Right lung (tissue), 2 donors: ENCODE measurements at regions not wholly inside any gene's neighbourhood (a gene's known extent, or its start where the extent isn't known, plus 50 kb on each side); places are given as distances from the start of the nearest gene placed in this dataset.

Experiments used
- DNase-seq, 2 donors: peaks; one replicate each; pipeline ENCODE4 v3.0.0-alpha.2; 2013

DNA sequence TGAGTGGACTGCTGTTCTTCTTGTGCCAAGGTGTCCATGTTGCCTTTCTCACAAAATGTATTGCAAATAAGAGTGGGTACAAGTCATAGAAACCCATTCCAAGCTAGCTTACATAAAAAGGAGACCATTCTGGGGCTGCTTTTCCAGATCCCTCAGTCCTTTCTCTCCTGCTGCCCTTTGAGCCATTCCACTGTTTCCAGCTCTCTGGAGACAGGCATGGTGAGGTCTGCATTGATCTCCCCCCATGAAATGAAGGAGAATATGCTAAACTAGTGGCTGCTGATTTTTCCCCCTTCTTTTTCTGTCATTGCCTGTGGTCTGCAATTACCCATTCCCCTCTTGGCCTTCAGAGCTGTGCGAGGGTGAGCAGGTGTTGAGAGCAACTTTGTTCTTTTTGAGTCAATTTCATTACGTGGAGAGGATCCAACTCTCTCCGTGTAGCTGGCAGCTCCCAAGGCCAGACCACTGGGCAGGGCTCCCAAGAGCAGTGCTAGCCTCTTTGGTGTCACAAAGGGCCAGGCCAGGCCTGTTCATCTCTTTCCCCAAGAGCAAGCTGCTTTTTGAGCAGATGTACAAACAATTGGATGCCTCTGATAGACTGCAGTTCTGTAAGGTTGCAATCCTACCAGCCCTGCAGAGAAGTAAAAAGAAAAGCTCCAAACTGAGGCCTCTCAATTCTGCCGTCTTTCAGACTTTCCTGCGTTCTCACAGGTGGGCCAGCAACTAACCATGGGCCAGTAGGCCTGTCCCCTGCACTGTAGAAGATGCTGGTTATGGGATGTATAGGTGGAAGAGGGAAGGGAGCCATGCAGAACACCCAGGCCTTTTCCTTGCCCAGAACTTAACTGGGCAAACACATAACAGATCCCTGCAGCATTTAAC lies 96.1 kb upstream of the ARMC2 start:
- no peak for DNase-seq

- DNase-seq, result no peak
Measured at GRCh38 chr6:108752733-108753590, 95.3 kb upstream of the ARMC2 start.

- DNase-seq, result no peak
Measured at GRCh38 chr6:108755257-108756240, 92.7 kb upstream of the ARMC2 start.

DNA sequence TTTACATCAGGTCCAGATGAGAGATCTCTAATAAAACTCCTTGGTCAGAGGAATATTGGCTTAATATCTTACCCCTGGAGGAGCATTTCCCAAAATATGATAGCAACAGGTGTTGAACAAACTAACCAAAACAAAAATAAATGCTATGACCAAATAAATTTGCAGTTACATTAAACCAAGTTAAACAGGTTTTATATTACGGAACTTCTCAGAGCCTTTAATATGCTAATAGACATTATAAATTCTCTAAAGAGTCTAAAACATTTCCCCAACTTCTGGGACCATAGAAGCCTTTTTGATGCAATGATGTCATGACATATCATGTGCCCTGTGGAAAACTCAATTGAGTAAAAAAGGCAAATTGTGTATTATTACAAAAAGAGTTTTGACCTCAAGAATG lies 90.9 kb upstream of the ARMC2 start:
- no peak for DNase-seq

GRCh38 chr6:108758884-108759283 lies 89.3 kb upstream of the ARMC2 start:
- no peak for DNase-seq

- DNase-seq, result no peak
Measured at GRCh38 chr6:108760126-108761050, 87.8 kb upstream of the ARMC2 start.

GRCh38 chr6:108762394-108762793 lies 85.8 kb upstream of the ARMC2 start:
- no peak for DNase-seq

DNA sequence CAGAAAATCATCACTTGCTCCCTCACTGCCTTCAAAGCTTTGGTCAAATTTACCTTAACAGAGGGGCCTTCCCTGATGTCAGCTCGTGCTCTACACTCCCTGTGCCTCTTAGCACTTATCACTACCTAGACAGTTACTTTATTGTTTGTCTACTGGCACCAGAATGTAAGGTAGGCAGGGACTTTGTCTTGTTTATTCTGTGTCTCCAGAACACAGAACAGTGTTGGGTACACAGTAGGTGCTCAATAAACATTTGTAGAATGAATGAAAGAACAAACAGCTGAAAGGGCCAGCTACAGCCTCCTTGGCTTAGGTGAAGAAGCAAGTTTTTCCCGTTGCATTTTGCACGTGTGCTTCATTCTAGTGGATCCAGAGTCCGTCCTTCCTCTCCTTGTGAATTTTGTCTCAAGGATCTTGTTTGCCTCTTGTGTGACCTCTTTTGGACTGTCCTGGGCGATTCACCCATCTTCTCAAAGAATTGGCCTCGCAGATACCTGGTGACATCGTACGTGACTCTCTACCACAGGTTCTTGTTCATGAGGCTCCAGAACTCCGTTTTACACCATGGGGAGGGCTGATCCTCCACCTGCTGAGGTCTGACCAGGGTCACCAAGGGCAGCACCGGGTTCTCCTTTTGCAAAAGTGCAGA lies 84.2 kb upstream of the ARMC2 start:
- DNase-seq, result no peak

DNA sequence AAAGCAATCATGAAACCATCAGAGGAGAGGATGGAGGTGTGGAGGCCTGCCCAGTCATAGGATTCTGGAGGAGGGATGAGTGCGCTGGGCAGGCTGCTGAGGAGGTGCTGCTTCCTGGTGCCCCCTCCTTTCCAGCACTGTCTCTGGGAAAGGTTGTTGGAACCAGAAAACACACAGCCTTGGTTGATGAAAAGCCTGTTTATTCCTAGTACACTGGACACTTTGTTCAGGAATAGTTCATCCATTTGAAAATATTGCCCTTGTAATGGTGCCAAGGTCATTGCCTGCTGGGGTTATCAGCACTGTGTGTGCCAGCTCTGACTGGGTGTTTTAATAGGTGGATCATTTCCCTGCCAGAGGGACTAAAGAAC lies 83.7 kb upstream of the ARMC2 start:
- no peak for DNase-seq

- DNase-seq, result no peak
Measured at GRCh38 chr6:108765495-108765894, 82.7 kb upstream of the ARMC2 start.

DNA sequence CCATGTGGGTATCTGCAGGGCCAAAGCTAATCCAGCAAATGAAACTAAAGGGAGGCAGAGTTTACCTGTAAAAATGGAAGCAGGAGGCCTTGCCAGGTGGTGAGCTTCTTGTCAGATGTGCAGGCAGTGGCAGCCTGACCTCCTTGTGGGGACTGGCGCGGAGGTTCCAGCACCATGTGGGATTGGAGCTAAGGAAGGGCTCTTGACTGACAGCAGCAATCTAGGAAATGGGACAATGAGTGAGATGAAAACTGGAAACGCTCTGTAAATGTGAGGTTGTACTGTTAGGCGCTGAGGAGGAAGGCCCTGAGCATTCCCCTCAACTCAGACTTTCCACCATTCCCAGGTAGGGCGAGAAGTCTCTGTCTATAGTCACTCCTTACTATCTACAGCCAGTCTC lies 81.8 kb upstream of the ARMC2 start:
- DNase-seq, result no peak

GRCh38 chr6:108766886-108767285 lies 81.3 kb upstream of the ARMC2 start:
- DNase-seq, result no peak

- no peak for DNase-seq
Measured at GRCh38 chr6:108767418-108768165, 80.6 kb upstream of the ARMC2 start.

- DNase-seq, result no peak
Measured at GRCh38 chr6:108768166-108768555, 80.1 kb upstream of the ARMC2 start.

DNA sequence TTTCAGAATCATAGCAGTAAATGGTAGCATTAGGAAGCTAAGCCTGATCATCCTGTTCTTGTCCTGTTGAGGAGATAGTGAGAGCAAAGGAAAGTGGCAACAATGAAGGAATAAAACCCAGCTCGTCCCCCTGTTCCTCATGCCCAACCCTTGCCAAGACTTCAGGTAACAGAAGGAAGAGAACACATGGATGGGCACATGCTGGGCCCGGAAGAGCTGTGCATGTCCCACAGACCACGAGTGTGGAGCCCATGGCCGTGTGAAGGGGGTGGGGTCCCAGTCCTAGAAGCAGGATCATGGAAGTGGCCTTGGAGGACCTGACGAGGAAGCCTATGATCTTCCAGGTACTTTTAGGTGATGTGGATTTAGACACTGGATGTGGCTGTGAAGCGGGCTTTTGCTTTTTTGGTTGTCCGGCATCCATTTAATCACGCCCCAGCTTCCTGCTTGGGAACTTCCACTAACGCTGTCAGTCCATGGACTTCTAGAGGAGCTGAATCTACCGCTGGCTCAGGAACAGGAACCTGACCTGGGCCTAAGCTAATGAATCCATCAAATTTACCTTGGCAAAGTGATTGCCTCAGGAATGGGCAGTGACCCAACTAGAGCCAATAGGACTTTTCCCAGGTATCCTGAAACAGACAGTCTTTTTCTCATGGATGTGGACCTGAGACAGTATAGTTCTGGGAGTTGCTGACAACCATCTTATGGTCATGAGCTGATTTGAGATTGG lies 79.3 kb upstream of the ARMC2 start:
- DNase-seq, result no peak

- no peak for DNase-seq
Measured at GRCh38 chr6:108771421-108771820, 76.8 kb upstream of the ARMC2 start.

- no peak for DNase-seq
Measured at GRCh38 chr6:108774555-108774954, 73.7 kb upstream of the ARMC2 start.

DNA sequence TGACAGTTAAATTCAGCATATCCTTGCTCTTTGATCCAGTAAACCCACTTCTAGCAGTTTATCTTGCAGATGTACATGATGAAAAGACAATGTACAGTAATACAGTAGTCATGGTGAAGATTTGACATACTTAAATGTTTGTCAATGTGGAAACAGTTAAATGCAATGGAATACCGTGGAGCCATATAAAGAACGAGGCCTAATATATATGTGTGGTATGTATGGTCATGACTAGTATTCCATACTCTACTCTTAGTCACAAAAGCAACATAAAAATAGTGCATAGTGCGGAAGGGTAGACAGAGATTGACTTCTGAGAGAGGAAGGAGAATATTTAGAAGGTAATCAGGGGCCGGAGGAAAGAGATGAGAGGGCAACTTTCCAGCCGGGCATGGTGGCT lies 70.7 kb upstream of the ARMC2 start:
- no peak for DNase-seq
